ENCODE measurements at regions not wholly inside any gene's neighbourhood (a gene's known extent, or its start where the extent isn't known, plus 50 kb on each side); places are given as distances from the start of the nearest gene placed in this dataset.

- H3K27ac ChIP-seq (ENCODE audit: insufficient read depth, low read depth, low read length), result no peak overlapping the region
- no peaks in the 10 kb centered on the region for H3K9me3 ChIP-seq (replicated peaks; ENCODE audit: control insufficient read depth, insufficient read depth, low read length)
- FAIRE-seq, result no peak
- H3K9me1 ChIP-seq (replicated peaks; ENCODE audit: control insufficient read depth, extremely low read depth, insufficient read depth, low read length), result no peaks in the 10 kb centered on the region
- ChIA-PET POLR2A (no interaction called here), CTCF (no interaction called here)
- DNase-seq (ENCODE audit: low read depth, low spot score), result no peak
- dilution Hi-C loops (cut with MboI; ENCODE audit: extremely low pct_ligation_motif_present, low sequenced_read_pairs), result no loop called here
- H4K20me1 ChIP-seq (replicated peaks; ENCODE audit: control insufficient read depth, extremely low read depth, insufficient read depth, low read length), result no peaks in the 10 kb centered on the region
- H3K4me1 ChIP-seq (ENCODE audit: control insufficient read depth, extremely low read depth, insufficient read depth, low read length), result no peaks in the 10 kb centered on the region
- H3K79me2 ChIP-seq (ENCODE audit: control insufficient read depth, insufficient read depth, low read length), result no peaks in the 10 kb centered on the region
- H2AFZ ChIP-seq (ENCODE audit: low read depth, low read length), result no peak overlapping the region
- intact Hi-C loops (cut with micrococcal nuclease), result no loop called here
- H3K27me3 ChIP-seq (ENCODE audit: control insufficient read depth in 2 of 2, insufficient read depth in 2 of 2, low read length in 2 of 2), result no peaks in the 10 kb centered on the region
- no peak overlapping the region for H3K9ac ChIP-seq (replicated peaks; ENCODE audit: extremely low read depth, insufficient read depth, low read length)
- no peaks in the 10 kb centered on the region for H3K36me3 ChIP-seq (ENCODE audit: control insufficient read depth in 2 of 2, extremely low read depth in 1 of 2, insufficient read depth in 2 of 2, low read length in 2 of 2)
- no peak overlapping the region for H3K4me3 ChIP-seq (replicated peaks in 1 of 3; ENCODE audit: insufficient read depth in 1 of 3, low read depth in 1 of 3, low read length in 3 of 3)
- TF ChIP-seq MYC (IDR thresholded peaks at IDR 0.05; ENCODE audit: low read depth, low read length) (no peak), EZH2 (IDR thresholded peaks at IDR 0.05; ENCODE audit: borderline replicate concordance, low read depth, low read length, severe bottlenecking) (no peak), MAX (IDR thresholded peaks at IDR 0.05; ENCODE audit: insufficient read depth, insufficient read length) (no peak), POLR2A (IDR thresholded peaks at IDR 0.05; ENCODE audit: low read depth, low read length) (no peak), CTCF (IDR thresholded peaks at IDR 0.05; ENCODE audit: extremely low read depth in 1 of 2, insufficient read depth in 1 of 2, low read depth in 1 of 2, low read length in 2 of 2) (no peak), POLR2AphosphoS5 (IDR thresholded peaks at IDR 0.05; ENCODE audit: insufficient read depth, low read depth, low read length) (no peak), GATA2 (IDR thresholded peaks at IDR 0.05; ENCODE audit: insufficient read depth, insufficient read length, low read depth, low read length) (no peak), FOS (IDR thresholded peaks at IDR 0.05; ENCODE audit: borderline replicate concordance, insufficient read depth, low read length) (no peak), JUN (IDR thresholded peaks at IDR 0.05; ENCODE audit: borderline replicate concordance, insufficient read depth, insufficient read length, low read depth) (no peak)
- no peak overlapping the region for H3K4me2 ChIP-seq (ENCODE audit: insufficient read depth, low read length)
- BruUV-seq (replicated peaks), result no TSS peak
Measured at GRCh38 chr13:80656512-80656904, 315.6 kb upstream of the SPRY2 start.

All from endothelial cell of umbilical vein (primary cell).